Kidney capillary endothelial cell (primary cell): ENCODE measurements at regions not wholly inside any gene's neighbourhood (a gene's known extent, or its start where the extent isn't known, plus 50 kb on each side); places are given as distances from the start of the nearest gene placed in this dataset.
A peak's percentile ranks its signal among the peaks of the same experiment; 100 is the strongest.

Source experiments
- DNase-seq: peaks from one replicate; pipeline ENCODE4 v3.0.0-alpha.2; 2018; ENCODE audit warnings: low spot score

GRCh38 chr4:114177628-114178027 is 198.2 kb upstream of the ARSJ start:
- no peak for DNase-seq

- DNase-seq: no peak
Measured at GRCh38 chr4:114178392-114178791, 198.9 kb upstream of the ARSJ start.

GRCh38 chr4:114180481-114180880 is 201.0 kb upstream of the ARSJ start:
- DNase-seq: peak; percentile 22

- DNase-seq: no peak
Measured at GRCh38 chr4:114184901-114185300, 205.5 kb upstream of the ARSJ start.

- no peak for DNase-seq
Measured at GRCh38 chr4:114187592-114187991, 208.1 kb upstream of the ARSJ start.

- DNase-seq: no peak
Measured at GRCh38 chr4:114191496-114191895, 212.0 kb upstream of the ARSJ start.

GRCh38 chr4:114192854-114193253 is 213.4 kb upstream of the ARSJ start:
- no peak for DNase-seq

- no peak for DNase-seq
Measured at GRCh38 chr4:114193624-114194399, 214.4 kb upstream of the ARSJ start.

GRCh38 chr4:114196606-114197005 is 217.2 kb upstream of the ARSJ start:
- DNase-seq: no peak

- no peak for DNase-seq
Measured at GRCh38 chr4:114200026-114200425, 220.6 kb upstream of the ARSJ start.

- DNase-seq: no peak
Measured at GRCh38 chr4:114205261-114205660, 225.8 kb upstream of the ARSJ start.

- no peak for DNase-seq
Measured at GRCh38 chr4:114208574-114209151, 229.2 kb upstream of the ARSJ start.

- no peak for DNase-seq
Measured at GRCh38 chr4:114209584-114209983, 230.1 kb upstream of the ARSJ start.

- no peak for DNase-seq
Measured at GRCh38 chr4:114211556-114211955, 232.1 kb upstream of the ARSJ start.

- no peak for DNase-seq
Measured at GRCh38 chr4:114217150-114217817, 237.8 kb upstream of the ARSJ start.

GRCh38 chr4:114223580-114223979 is 244.1 kb upstream of the ARSJ start:
- no peak for DNase-seq

GRCh38 chr4:114225436-114225835 is 246.0 kb upstream of the ARSJ start:
- DNase-seq: no peak

GRCh38 chr4:114226179-114226578 is 246.7 kb upstream of the ARSJ start:
- no peak for DNase-seq

GRCh38 chr4:114226968-114227760 is 247.7 kb upstream of the ARSJ start:
- DNase-seq: no peak

GRCh38 chr4:114229706-114230105 is 250.3 kb upstream of the ARSJ start:
- DNase-seq: no peak

- DNase-seq: no peak
Measured at GRCh38 chr4:114236171-114236769, 256.8 kb upstream of the ARSJ start.

- DNase-seq: no peak
Measured at GRCh38 chr4:114237997-114238396, 258.6 kb upstream of the ARSJ start.
